Duodenal mucosa (tissue), 2 donors: ENCODE measurements at regions not wholly inside any gene's neighbourhood (a gene's known extent, or its start where the extent isn't known, plus 50 kb on each side); places are given as distances from the start of the nearest gene placed in this dataset.

Experiments used
- H3K27ac ChIP-seq: one replicate; pipeline ENCODE4 v1.7.0; 2013; ENCODE audit warnings: low read depth, low read length
- H3K27me3 ChIP-seq, 2 donors: one replicate each; pipeline ENCODE4 v1.7.0; 2013; ENCODE audit warnings: low read length in 2 of 2, control low read depth in 1 of 2; ENCODE audit not compliant: insufficient read depth in 2 of 2, control insufficient read depth in 1 of 2
- H3K36me3 ChIP-seq, 2 donors: one replicate each; pipeline ENCODE4 v1.7.0; 2013; ENCODE audit warnings: low read length in 2 of 2, control low read depth in 1 of 2; ENCODE audit not compliant: insufficient read depth in 2 of 2, control insufficient read depth in 1 of 2
- H3K4me1 ChIP-seq, 2 donors: one replicate each; pipeline ENCODE4 v1.7.0; 2013; ENCODE audit warnings: low read length in 2 of 2, control low read depth in 1 of 2; ENCODE audit not compliant: insufficient read depth in 2 of 2, control insufficient read depth in 1 of 2
- H3K4me3 ChIP-seq, 2 donors: one replicate each; pipeline ENCODE4 v1.7.0; 2013; ENCODE audit warnings: low read length in 2 of 2, low read depth in 1 of 2
- H3K9ac ChIP-seq, 2 donors: one replicate each; pipeline ENCODE4 v1.7.0; 2013; ENCODE audit warnings: low read length in 2 of 2, low read depth in 1 of 2
- H3K9me3 ChIP-seq, 2 donors: one replicate each; pipeline ENCODE4 v1.7.0; 2013; ENCODE audit warnings: low read length in 2 of 2, control low read depth in 1 of 2; ENCODE audit not compliant: control insufficient read depth in 1 of 2

- Histone ChIP-seq H3K36me3 (no peaks in the 10 kb centered on the region), H3K4me1 (peaks cover 0 to 4% of the 10 kb centered on the region in 2 donors), H3K27me3 (peaks cover 5 to 12% of the 10 kb centered on the region in 2 donors), H3K4me3 (no peak overlapping the region), H3K9me3 (no peaks in the 10 kb centered on the region), H3K9ac (no peak overlapping the region), H3K27ac (no peak overlapping the region)
Measured at GRCh38 chr20:20824924-20825584, 112.6 kb upstream of the RALGAPA2 start.

GRCh38 chr20:20823476-20823881, 111.0 kb upstream of the RALGAPA2 start:
- H3K4me1 ChIP-seq, result peaks cover 0 to 4% of the 10 kb centered on the region in 2 donors
- H3K36me3 ChIP-seq, result no peaks in the 10 kb centered on the region
- H3K9ac ChIP-seq, result no peak overlapping the region
- no peak overlapping the region for H3K27ac ChIP-seq
- H3K27me3 ChIP-seq, result peaks cover 5 to 12% of the 10 kb centered on the region in 2 donors
- no peak overlapping the region for H3K4me3 ChIP-seq
- no peaks in the 10 kb centered on the region for H3K9me3 ChIP-seq

- H3K9me3 ChIP-seq, result no peaks in the 10 kb centered on the region
- peaks cover 0 to 4% of the 10 kb centered on the region in 2 donors for H3K4me1 ChIP-seq
- no peak overlapping the region for H3K27ac ChIP-seq
- H3K4me3 ChIP-seq, result no peak overlapping the region
- no peaks in the 10 kb centered on the region for H3K36me3 ChIP-seq
- H3K9ac ChIP-seq, result no peak overlapping the region
- H3K27me3 ChIP-seq, result peaks cover 1 to 8% of the 10 kb centered on the region in 2 donors
Measured at GRCh38 chr20:20821484-20822260, 109.2 kb upstream of the RALGAPA2 start.

DNA sequence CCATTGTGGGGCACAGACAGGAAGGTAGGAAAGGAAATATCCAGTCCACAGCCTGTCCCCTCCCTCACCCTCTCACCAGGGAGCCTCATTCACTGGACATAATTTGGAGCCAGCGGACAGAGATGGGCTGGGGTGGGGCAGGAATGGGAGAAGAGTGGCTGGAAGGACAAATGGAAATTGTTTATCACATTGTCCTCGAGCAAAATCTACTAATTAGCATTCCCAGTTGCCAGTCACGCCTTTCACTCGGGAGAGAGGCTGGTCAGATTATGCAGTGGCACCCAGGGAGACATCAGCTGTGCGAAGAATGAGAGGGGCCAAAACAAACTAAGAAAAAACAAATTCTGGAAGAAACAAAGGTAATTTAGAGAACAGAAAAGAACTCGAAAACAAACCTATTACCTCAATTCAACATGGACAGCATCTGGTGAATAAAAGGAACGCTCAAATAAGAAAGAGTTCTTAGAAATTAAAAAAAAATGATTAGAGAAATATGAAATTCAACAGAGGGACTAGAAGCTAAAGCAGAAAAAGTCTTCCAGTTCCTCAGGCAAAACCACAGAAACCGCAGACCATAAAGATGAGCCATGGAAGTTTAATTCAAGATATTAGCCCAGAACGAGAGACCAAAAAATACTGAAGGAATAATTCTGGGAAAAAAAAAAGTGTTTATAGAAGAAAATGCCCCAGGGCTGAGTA, 108.5 kb upstream of the RALGAPA2 start:
- Histone ChIP-seq H3K4me3 (no peak overlapping the region), H3K27ac (no peak overlapping the region), H3K9ac (no peak overlapping the region), H3K27me3 (peaks cover 0 to 7% of the 10 kb centered on the region in 2 donors), H3K9me3 (no peaks in the 10 kb centered on the region), H3K36me3 (no peaks in the 10 kb centered on the region), H3K4me1 (peaks cover 0 to 4% of the 10 kb centered on the region in 2 donors)

GRCh38 chr20:20820104-20820503, 107.7 kb upstream of the RALGAPA2 start:
- no peak overlapping the region for H3K4me3 ChIP-seq
- no peak overlapping the region for H3K9ac ChIP-seq
- H3K27ac ChIP-seq, result no peak overlapping the region
- H3K9me3 ChIP-seq, result no peaks in the 10 kb centered on the region
- peaks cover 0 to 4% of the 10 kb centered on the region in 2 donors for H3K4me1 ChIP-seq
- no peaks in the 10 kb centered on the region for H3K36me3 ChIP-seq
- H3K27me3 ChIP-seq, result peaks cover 0 to 7% of the 10 kb centered on the region in 2 donors

GRCh38 chr20:20816969-20817755, 104.7 kb upstream of the RALGAPA2 start:
- no peaks in the 10 kb centered on the region for H3K36me3 ChIP-seq
- H3K9ac ChIP-seq, result no peak overlapping the region

GRCh38 chr20:20815711-20816455, 103.4 kb upstream of the RALGAPA2 start:
- Histone ChIP-seq H3K9ac (no peak overlapping the region), H3K27ac (no peak overlapping the region), H3K27me3 (peaks cover 0 to 7% of the 10 kb centered on the region in 2 donors), H3K4me3 (no peak overlapping the region), H3K4me1 (no peaks in the 10 kb centered on the region), H3K9me3 (no peaks in the 10 kb centered on the region), H3K36me3 (no peaks in the 10 kb centered on the region)

More at GRCh38 chr20:20816969-20817755, 104.7 kb upstream of the RALGAPA2 start:
- no peak overlapping the region for H3K27ac ChIP-seq
- H3K9me3 ChIP-seq, result no peaks in the 10 kb centered on the region
- no peaks in the 10 kb centered on the region for H3K4me1 ChIP-seq
- peaks cover 0 to 7% of the 10 kb centered on the region in 2 donors for H3K27me3 ChIP-seq
- no peak overlapping the region for H3K4me3 ChIP-seq

DNA sequence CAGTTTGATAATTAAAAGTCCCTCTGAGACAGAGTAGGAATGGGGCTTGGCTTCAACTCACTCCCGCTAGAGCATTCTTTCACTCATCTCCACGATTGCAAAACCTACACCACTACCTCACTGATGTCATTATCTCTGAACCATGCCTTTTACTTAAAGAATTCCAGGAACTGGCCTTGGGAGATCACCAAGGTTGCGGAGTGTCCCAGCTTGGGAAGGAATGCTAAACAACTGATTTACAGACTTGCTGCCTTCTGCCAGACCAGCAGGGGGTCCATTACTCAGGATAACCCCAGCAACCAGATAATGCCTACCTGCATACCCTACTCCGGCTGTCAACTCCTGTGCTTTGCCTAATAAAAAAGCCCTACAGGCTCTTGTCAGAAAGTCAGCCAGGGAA, 102.2 kb upstream of the RALGAPA2 start:
- no peaks in the 10 kb centered on the region for H3K4me1 ChIP-seq
- no peak overlapping the region for H3K4me3 ChIP-seq
- no peaks in the 10 kb centered on the region for H3K36me3 ChIP-seq
- H3K27me3 ChIP-seq, result no peaks in the 10 kb centered on the region
- no peak overlapping the region for H3K27ac ChIP-seq
- H3K9me3 ChIP-seq, result no peaks in the 10 kb centered on the region
- H3K9ac ChIP-seq, result no peak overlapping the region

- H3K4me3 ChIP-seq, result no peak overlapping the region
- no peak overlapping the region for H3K9ac ChIP-seq
- no peaks in the 10 kb centered on the region for H3K9me3 ChIP-seq
- H3K27ac ChIP-seq, result no peak overlapping the region
- no peaks in the 10 kb centered on the region for H3K4me1 ChIP-seq
- no peaks in the 10 kb centered on the region for H3K27me3 ChIP-seq
- no peaks in the 10 kb centered on the region for H3K36me3 ChIP-seq
Measured at GRCh38 chr20:20812136-20812535, 99.7 kb upstream of the RALGAPA2 start.
